ENCODE measurements at regions not wholly inside any gene's neighbourhood (a gene's known extent, or its start where the extent isn't known, plus 50 kb on each side); places are given as distances from the start of the nearest gene placed in this dataset.
"Not testable (repeated sequence)": the region's sequence is repeated elsewhere in the genome, so short reads cannot be mapped to it uniquely, and the experiment has no call there.

- DNase-seq: no peak
These were observed 404.4 kb downstream of the KCNA4 start for GRCh38 chr11:29612423-29612822.

DNA sequence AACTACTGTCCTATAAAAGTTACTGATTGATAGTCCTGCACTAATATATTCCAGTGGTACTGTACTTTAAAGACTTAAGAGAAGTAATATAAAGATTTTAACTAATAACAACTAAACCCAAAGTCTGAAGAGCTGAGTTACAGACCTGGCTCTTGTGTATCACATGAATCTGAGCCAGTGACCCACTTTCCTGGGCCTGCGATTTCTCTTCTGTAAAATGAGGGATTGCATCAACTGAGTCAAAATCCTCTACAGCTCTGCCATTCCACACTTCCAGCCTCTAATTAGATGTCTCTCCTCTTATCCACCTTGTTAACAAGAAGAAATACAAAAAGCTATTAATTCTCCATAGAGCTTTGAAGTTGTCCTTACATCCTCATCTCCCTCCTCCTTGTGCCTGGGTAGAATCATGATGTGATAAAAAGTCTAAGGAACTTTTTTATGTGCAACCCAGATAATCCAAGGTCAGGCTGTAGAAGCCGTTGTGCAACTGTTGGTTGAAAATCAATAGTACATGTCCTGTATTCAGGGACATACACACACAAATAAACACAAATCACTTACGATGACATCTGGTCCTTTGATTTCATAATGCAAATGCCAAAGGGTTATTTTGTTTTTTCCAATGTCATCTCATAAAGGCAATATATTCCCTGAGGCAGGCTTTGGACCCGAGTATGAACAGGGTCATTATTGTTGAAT, 410.3 kb downstream of the KCNA4 start:
- DNase-seq: no peak

GRCh38 chr11:29600151-29600575, 416.7 kb downstream of the KCNA4 start:
- DNase-seq: not testable (repeated sequence)

- DNase-seq: no peak
These were observed 432.5 kb downstream of the KCNA4 start for GRCh38 chr11:29584342-29584741.

- DNase-seq: no peak
These were observed 438.0 kb downstream of the KCNA4 start for GRCh38 chr11:29578806-29579205.

GRCh38 chr11:29564486-29564885, 452.3 kb downstream of the KCNA4 start:
- DNase-seq: no peak

GRCh38 chr11:29562183-29562582, 454.6 kb downstream of the KCNA4 start:
- no peak for DNase-seq

DNA sequence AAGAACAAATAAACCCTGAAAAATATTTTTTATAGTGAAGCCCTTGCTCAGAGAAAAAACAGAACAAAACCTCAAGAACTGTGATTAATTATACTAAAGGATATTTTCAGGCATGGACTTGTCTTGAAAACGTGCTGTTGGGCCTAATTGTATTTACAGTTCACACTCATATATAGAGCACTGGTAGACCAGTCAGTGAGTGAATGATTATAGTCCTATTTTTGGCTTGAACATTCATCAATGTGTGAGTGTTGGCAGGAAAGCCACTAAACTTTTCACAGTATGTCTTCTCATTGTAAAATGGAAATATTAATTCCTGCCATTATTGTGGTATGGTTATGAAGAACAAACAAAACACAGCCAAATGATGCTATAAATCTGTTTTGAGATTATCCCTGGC, 462.8 kb downstream of the KCNA4 start:
- no peak for DNase-seq

DNA sequence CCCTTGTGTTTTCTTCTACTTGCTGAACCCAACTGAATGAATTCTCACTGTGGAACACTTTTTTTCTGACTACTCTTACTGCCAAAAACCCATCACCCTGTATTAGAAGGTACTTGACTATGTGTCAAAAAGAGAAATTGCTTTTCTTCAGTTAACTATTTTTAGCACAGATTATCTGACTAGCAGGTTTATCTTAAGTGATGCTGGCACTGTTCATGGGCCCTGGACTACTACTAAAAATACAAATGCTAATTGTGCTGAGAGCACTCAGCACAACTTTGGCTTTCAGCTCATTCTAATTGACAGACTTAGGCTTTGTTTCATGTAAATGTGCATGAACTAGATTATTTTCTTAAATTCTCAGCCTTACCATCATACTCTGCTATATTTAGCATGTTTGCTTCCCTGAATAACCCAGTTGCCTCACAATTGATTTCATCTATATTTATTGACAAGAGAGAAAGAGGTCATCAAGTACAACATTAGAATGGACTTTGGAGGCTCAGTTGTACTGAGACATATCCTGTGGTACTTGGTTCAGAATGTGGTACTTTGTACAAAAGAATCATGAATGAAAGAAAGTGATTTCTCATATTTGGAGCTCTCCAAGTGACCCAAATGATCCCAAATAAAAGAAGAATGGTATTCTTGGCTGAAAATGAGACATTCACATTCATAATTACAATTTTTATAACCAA, 478.3 kb downstream of the KCNA4 start:
- DNase-seq: no peak

DNA sequence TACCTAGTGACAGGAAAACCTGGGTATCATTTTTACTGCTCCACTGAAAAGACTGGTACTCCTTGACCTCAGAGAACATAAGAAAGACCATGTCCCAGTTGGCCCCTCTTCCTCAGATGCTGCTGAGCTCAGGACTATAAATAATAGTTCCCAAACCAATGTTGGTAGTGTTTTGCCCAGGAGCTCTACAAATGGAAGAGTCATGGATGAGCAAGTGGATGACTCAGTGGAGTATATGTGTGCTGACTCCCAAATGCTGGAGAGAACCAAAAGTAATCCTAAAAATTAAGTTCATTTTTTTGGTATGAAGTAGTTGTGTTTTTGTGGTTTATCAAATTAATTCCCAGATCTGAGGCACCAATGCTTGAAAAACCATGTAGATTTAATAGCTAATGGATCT, 482.0 kb downstream of the KCNA4 start:
- no peak for DNase-seq

GRCh38 chr11:29530961-29531360, 485.9 kb downstream of the KCNA4 start:
- DNase-seq: no peak

DNA sequence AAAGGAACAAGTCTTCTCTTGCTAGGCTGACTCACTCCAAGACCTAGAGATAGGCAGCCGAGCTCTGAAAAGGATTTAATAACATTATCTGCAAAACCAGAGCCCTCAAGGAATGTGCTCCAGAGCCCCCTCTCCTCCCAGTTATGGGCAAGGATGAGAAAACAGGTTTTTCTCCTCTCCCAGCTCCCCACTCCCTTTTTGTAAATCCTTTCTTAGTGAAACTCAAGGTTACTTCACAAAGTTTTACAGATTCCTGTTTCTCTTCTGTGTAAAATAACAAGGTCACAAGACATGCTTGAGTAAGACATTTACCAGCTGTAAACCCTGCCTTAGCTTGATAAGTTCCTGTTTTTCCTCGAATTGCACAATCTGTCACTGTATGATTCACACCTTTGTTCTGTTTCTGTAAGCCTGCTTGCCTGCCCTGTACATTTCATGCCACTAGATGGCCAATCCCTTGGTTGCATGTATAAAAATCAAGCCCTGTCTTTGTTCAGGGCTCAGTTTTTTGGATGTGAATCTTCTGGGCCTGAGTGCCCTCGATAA, 489.4 kb downstream of the KCNA4 start:
- DNase-seq: no peak

DNA sequence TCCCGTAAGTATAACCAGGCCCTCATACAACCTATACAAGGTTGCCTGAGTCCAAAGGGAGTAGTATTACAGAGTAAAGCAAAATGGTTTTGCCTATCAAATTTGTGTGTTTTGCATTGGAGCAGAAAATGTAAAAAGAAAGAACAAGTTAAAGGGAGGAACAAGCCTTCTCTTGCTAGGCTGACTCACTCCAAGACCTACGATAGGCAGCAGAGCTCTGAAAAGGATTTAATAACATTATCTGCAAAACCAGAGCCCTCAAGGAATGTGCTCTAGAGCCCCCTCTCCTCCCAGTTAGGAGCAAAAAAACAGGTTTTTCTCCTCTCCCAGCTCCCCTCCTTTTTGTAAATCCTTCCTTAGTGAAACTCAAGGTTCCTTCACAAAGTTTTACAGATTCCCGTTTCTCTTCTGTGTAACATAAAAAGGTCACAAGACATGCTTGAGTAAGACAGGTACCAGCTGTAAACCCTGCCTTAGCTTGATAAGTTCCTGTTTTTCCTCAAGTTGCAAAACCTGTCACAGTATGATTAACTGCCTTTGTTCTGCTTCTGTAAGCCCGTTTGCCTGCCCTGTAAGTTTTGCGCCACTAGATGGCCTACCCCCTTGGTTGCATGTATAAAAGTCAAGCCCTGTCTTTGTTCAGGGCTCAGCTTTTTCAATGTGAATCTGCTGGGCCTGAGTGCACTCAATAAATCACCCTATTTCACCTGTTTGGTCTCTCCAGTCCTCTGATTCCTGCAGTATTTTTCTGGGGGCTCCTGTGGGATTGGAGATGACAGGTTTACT, 498.2 kb downstream of the KCNA4 start:
- no peak for DNase-seq

GRCh38 chr11:29511394-29511793, 505.4 kb downstream of the KCNA4 start:
- DNase-seq: no peak

DNA sequence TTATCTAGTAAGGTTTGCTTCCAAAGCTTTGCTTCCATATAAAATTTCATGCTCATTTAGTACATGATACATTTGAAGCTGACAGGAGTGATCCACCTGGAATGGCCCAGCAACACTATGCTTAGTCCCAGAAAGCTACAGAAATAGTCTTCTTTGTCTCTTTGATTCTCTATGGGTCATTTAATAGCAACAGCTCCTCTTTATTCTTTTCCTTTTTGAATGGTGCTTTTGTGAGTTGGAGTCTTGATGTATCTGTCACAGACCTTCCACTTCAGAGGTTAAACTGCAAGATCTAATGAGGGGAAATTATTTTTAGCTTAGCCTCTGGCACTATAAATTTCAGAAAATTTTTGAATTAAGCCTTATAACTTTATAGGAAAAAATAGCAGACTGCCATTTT, 509.5 kb downstream of the KCNA4 start:
- DNase-seq: no peak

- no peak for DNase-seq
These were observed 521.2 kb downstream of the KCNA4 start for GRCh38 chr11:29495676-29496075.

DNA sequence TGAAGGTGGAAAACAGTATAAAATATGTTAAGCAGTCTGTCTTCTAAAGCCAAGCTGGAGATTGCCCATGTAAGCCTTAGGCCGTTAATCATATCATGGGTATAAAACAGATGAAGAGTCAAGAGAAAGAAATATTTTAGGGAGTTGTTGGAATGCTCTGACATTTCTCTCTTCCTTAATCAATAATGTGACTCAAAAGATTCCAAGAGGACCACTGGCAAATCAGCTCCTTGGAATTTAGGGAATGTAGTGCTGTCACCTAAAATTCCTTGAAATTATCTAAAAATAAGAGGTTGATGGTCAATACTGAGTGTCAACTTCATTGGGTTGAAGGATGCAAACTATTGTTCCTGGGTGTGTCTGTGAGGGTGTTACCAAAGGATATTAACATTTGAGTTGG, 525.9 kb downstream of the KCNA4 start:
- no peak for DNase-seq

DNA sequence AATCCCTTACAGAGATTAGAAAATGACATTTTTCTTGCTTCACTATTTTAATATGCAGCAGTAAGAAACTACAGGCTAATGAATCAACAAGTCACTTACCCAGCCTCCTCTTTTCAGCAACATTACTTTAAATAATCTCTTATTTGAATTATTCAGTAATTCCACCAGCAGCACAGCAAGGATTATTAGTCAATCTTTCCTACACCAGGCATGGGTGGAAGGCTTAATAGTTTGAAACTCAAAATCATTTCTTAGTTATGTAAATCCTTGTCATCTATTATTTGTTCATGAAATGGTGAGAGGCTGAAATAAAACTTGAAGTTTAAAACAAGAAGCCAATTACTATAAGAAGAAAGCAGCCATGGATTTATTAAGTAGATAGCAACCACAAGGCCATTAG, 530.5 kb downstream of the KCNA4 start:
- no peak for DNase-seq

DNA sequence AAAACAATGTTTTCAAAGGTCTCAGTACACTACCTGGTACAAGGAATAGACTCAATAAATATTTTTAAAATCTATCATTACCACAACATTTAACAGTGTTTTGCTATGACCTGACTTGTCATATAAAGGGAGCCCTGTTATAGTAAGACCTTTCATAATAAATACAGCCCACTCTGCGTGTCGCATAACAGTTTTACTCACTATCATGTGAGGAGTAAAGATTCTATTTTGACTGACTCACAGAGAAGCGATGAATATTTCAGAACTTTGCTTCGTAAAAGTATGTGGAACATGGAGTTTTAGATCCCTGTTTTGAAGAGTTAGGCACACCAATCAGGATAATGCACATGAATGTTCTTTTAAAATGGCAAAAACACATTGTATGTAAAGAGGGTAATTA, 531.2 kb downstream of the KCNA4 start:
- no peak for DNase-seq

- no peak for DNase-seq
These were observed 532.3 kb downstream of the KCNA4 start for GRCh38 chr11:29484548-29484947.

GRCh38 chr11:29483831-29484230, 533.0 kb downstream of the KCNA4 start:
- DNase-seq: no peak

GRCh38 chr11:29482510-29482909, 534.3 kb downstream of the KCNA4 start:
- DNase-seq: no peak

- DNase-seq: no peak
These were observed 535.1 kb downstream of the KCNA4 start for GRCh38 chr11:29481738-29482137.

DNA sequence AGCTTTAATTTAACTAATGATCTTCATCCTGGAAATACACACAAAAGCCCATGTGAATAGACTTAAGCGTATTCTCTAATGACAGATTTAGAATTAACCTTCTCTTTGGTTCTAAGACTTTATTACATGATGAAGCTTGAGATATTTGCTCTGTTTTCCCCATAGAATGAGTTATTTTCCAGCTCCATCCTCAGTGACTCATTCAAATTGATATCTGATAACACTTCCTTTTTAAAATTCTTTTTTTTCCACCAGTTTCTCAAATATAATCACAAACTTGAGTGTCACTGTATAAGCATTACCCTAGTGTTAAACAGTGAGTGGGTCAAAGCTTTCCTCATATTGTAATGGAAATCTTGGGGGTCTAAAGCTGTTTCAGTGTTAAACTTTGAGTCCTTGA, 535.8 kb downstream of the KCNA4 start:
- DNase-seq: no peak

Measured in DMS153 (cell line).